Fibroblast of skin of left quadriceps (primary cell): ENCODE measurements at regions not wholly inside any gene's neighbourhood (a gene's known extent, or its start where the extent isn't known, plus 50 kb on each side); places are given as distances from the start of the nearest gene placed in this dataset.

Source experiments
- DNase-seq, 2 experiments: peaks; one replicate each; pipeline ENCODE4 v3.0.0-alpha.2; 2013; ENCODE audit warnings: low read depth in 2 of 2

- no peak for DNase-seq
Measured at GRCh38 chr5:125750147-125750860, 672.9 kb upstream of the GRAMD2B start.

GRCh38 chr5:125750861-125751186 lies 672.4 kb upstream of the GRAMD2B start:
- no peak for DNase-seq

- DNase-seq = no peak
Measured at GRCh38 chr5:125756456-125756855, 666.8 kb upstream of the GRAMD2B start.

GRCh38 chr5:125766706-125767105 lies 656.5 kb upstream of the GRAMD2B start:
- DNase-seq = no peak

GRCh38 chr5:125775896-125776295 lies 647.3 kb upstream of the GRAMD2B start:
- no peak for DNase-seq

GRCh38 chr5:125776656-125777139 lies 646.5 kb upstream of the GRAMD2B start:
- DNase-seq = no peak

- DNase-seq = no peak
Measured at GRCh38 chr5:125778791-125779190, 644.4 kb upstream of the GRAMD2B start.

- no peak for DNase-seq
Measured at GRCh38 chr5:125785407-125785806, 637.8 kb upstream of the GRAMD2B start.

GRCh38 chr5:125786021-125786420 lies 637.2 kb upstream of the GRAMD2B start:
- no peak for DNase-seq

GRCh38 chr5:125793470-125793869 lies 629.7 kb upstream of the GRAMD2B start:
- no peak for DNase-seq

- DNase-seq = no peak
Measured at GRCh38 chr5:125794922-125795321, 628.3 kb upstream of the GRAMD2B start.

GRCh38 chr5:125798307-125798706 lies 624.9 kb upstream of the GRAMD2B start:
- peak; percentile 28 to 32 for DNase-seq

- DNase-seq = no peak
Measured at GRCh38 chr5:125812651-125813050, 610.6 kb upstream of the GRAMD2B start.

- no peak for DNase-seq
Measured at GRCh38 chr5:125813221-125813974, 609.8 kb upstream of the GRAMD2B start.

- no peak for DNase-seq
Measured at GRCh38 chr5:125814119-125814518, 609.1 kb upstream of the GRAMD2B start.

GRCh38 chr5:125823572-125823971 lies 599.6 kb upstream of the GRAMD2B start:
- no peak for DNase-seq

GRCh38 chr5:125826214-125826613 lies 597.0 kb upstream of the GRAMD2B start:
- no peak for DNase-seq

- no peak for DNase-seq
Measured at GRCh38 chr5:125829349-125829748, 593.9 kb upstream of the GRAMD2B start.

GRCh38 chr5:125833398-125833797 lies 589.8 kb upstream of the GRAMD2B start:
- no peak for DNase-seq

GRCh38 chr5:125834438-125835115 lies 588.6 kb upstream of the GRAMD2B start:
- DNase-seq = no peak

- no peak for DNase-seq
Measured at GRCh38 chr5:125835293-125836172, 587.7 kb upstream of the GRAMD2B start.

- DNase-seq = no peak
Measured at GRCh38 chr5:125836256-125836655, 587.0 kb upstream of the GRAMD2B start.
